NCI-H146 treated with DMSO at 0.1 percent for 48 hours (cell line): ENCODE measurements at regions not wholly inside any gene's neighbourhood (a gene's known extent, or its start where the extent isn't known, plus 50 kb on each side); places are given as distances from the start of the nearest gene placed in this dataset.

Experiments used
- DNase-seq: peaks from one replicate; lab custom pipeline; 2025; ENCODE audit not compliant: unreplicated experiment; lab: John Stamatoyannopoulos, UW

DNA sequence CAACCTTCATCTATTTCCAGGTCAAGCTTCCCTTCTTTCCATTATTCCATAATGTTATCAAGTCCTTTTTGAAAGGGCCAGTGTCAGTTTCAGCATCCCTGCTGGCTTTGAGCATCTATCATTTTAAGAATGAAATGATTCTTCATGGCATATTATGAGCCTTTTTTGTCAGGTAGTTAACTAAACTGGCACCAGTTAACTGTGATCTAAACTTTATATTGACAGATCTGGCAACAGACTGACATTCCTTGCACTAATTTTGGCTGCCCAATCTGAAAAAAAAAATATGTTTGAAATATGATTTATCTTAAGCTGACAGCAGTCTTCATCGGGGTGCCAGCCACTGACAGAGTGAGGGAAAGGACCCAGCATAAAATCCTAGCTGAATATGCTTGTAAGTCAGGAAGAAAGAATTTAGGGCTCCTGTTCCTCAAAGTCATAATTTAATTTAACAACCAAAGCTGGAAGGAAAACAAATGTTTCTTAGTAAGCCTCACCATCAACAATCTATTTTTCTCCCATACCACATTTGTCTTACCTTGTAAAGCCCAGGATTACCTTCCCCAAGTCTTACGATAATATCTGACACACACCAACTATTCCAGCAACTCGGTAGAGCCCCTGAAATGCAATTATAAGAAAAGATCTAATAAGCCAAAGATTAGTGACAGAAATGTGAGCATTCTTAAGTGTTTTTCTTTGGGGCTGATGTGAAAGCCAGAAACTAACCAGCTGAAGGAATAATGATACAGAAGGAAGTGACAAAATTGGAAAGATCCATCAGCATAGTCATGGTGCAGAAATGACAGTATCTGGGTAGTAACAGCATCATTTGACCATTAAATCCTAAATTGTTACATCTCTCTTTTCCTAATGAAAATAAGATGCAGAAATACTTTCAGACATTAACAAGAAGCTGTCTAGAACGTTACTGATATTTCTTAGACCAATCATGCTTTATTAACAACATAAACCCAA is 228.1 kb downstream of the RBM43 start:
- no peak for DNase-seq

DNA sequence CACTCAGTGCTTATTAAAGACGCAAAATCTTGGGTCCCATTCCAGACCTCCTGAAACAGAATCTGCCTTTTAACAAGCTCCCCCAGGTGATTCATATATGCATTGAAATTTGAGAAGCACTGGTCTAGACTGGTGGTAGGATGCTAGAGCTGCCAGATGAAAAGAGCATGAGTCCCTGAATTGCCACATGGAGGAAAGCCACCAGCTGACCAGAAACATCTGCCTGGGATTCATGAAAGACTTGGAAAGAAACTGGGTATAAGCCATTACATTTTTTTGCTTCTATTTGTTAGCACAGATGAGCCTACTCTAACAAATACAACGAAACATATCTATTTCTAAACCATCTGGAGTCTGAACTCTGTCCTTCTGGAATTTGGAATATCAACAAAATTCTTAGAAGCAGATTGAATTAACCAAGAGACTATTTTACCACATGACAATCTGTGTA is 228.9 kb downstream of the RBM43 start:
- DNase-seq: no peak

- DNase-seq: no peak
These were observed 230.9 kb downstream of the RBM43 start for GRCh38 chr2:151030663-151031230.

DNA sequence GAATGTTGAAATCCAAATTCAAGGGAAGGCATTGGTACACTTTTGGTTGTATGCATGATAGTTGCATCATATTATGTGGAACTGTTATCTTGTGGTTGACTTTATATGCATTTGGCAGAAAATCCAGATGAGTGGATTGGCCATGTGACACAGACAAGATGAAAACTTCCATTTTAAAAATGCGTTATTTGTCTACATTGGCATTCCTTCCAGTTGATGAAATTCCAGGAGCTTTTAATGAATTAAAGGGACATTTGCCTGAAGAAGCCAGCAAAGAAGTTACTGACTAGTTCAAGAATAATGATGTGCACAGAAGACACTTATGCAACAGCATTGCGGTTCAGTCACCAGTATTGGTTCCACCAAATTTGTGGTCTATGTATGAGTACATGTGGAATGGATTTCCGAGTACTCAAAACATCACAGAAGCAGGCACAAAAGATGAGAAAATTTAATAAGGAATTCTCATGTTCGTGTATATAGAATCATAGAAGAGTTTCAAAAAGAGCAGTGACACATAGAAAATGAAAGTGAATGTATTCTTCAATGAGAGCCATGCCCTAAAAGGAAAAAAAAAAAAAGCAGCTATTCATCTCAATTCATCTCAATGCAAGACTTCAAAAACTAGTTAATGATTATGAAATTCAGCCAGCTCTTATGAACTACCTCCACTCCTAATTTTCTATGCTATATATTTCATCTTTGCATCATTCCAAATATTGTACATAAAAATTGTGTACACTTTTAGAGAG is 232.1 kb downstream of the RBM43 start:
- DNase-seq: no peak

GRCh38 chr2:151028691-151029176 is 232.9 kb downstream of the RBM43 start:
- no peak for DNase-seq

DNA sequence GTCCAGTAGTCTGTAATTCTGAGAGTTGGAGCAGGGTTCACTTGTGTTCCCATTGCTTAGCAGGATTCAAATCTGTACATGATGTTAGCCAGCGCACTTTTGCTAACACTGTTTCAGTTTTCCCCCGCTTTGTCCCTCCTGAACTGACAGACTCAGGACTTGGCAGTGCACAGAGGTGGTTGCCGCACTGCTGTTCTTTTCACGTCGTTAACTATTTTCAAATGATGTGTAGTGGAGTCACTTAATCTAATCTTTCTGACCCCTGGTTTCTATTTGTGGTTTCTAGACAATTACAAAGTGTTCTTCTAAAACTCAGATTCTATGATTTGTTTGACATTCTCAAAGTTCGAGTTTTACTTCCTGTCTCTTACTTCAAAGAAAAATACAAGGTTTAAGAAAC is 234.5 kb downstream of the RBM43 start:
- no peak for DNase-seq

DNA sequence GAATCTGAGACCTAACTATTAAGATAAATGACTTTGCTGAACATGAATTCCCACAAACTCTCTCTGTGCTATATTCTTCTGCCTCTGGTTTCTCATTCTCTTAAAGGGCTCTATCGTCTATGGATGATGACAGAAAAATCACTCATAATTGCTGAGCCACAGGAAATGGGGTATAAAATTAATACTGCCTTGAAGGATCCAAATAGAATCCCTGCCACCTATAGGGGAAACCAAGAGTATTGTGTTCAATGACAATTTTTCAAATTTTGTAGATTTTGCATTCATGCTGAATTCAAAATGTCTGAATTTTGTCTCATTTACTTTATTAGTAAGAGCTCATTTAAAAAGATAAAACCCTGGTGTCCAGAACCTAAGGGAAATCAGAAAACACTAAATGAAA is 235.8 kb downstream of the RBM43 start:
- no peak for DNase-seq

DNA sequence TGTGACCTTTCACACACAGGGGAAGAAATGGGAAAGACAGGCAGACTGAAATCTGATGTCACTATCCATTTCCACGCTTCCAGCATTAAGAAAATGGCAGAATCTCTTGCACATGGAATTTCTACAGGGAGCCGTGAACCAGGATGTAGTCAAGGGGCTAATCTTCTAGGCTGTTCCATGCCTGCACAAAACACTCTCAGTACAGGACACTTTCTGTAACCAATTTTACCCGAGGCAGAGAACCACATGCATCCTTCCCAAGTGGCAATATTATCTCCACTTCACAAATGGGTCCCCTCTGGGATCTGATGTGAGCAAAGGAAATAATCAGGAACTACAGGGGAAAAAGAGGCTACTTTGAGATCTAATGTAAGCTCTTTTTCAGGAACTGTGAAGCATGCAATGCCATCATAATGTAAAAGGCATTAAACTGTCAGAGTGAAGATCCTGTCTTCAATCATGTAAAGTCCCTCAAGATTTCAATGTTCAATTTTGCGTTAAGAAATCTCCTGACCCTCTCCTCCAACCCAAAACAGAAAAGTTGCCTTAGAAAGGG is 236.9 kb downstream of the RBM43 start:
- DNase-seq: no peak

DNA sequence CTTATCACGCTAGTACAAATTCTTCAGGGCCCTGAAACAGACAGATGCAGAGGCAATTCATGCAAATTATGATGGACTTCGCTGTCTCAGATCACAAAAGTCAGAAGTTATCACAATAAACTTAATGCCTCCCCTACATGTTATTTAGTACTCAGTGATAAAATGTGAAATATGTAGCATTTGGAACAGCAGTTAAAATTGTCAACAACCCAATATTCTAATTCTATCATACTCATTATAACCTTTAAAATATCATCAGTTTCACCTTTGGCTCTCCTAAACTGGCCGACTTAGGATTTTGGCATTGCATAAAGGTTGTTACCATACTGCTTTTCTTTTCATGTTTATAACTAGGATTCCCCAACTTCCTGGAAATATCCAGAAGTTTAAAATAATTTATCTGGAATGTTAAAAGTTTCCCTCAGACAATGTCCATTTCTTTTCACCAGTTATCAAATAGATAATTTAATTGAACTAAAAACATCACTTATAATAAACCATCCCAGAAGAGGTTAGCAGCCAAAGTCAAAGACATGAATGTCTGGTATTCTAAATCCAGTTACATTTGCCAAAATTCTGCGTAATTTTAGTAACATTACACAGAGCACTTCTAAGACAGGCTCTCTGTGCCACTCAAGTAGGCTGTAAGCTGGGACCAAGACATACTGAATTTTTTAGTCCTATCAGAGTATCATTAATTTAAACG is 239.8 kb downstream of the RBM43 start:
- DNase-seq: no peak

DNA sequence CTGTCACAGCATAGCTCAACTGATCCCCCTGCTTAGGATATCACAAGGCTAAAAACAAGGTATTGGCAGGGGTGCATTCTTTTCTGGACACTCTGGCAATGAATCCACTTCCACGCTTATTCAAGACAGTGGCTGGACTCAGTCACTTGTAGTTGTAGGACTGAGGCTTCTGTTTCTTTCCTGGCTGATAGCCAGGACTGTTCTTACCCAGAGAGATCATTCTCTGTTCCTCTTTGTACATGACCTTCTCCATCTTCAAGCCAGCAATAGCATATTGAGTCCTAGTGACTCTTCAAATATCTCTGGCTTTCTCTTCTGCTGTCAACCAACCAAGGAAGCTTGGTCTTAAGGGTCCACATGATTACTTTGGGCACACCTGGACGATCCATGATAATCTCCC is 241.3 kb downstream of the RBM43 start:
- no peak for DNase-seq

DNA sequence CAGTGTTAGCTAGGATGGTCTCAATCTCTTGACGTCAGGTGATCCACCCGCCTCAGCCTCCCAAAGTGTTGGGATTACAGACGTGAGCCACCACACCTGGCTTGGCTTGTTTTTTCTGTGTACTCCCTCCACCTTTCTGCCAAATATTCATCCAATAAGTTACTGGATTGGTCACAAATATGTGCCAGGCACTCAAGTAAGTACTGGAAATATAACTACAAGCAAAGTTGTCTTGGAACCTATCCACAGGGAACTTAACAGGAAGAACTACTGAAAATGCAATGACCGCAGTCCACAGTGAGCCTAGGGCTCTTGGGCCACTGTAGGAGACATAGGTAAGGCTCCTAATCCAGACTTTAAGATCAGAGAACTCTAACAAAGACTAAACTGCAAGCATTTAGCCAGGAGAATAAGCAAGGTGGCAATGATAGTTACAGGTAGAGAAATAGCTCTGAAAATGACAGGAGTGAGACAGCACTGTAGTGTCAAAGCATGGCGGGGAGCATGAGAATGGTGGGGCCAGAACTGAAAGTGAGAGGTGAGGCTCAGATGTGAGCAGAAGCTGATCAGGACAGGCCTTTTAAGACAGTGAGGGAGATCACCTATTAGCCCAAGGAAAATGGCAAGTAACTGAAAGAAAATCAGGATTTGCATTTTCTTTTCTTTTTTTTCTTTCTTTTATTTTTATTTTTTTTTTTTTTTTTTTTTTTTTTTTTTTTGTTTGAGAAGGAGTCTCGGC is 252.1 kb downstream of the RBM43 start:
- DNase-seq: no peak

GRCh38 chr2:151007365-151007764 is 254.3 kb downstream of the RBM43 start:
- no peak for DNase-seq

DNA sequence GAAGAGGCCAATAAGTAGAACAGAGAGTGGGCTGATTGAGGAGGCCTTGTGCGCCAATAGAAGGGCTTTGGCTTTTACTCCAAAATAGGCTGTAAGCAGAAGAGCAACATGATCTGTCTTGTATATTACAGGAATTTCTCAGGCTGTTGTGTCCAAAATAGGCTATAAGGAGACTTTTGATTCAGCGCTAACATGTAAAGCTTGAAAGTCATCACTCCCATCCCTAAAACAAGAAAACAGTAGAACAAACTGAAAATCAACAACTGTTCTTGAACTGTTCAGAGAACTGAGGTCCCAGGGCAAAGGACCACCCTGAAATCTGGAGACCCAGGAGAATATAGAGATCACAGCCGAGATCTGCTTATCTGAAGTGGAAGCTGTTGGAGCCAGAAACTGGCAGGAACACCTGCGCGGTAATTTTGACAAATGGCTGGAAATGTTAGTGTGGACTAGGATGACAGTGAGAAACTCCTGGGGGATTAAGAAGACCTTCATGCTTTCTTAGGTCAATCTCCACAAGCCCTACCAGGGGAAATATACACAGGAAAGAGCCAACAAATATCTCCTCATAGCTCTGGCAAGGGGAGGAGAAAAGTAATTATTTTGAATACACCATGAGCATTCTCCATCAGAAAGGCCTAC is 258.6 kb downstream of the RBM43 start:
- no peak for DNase-seq

GRCh38 chr2:150997702-150998440 is 263.8 kb downstream of the RBM43 start:
- no peak for DNase-seq

DNA sequence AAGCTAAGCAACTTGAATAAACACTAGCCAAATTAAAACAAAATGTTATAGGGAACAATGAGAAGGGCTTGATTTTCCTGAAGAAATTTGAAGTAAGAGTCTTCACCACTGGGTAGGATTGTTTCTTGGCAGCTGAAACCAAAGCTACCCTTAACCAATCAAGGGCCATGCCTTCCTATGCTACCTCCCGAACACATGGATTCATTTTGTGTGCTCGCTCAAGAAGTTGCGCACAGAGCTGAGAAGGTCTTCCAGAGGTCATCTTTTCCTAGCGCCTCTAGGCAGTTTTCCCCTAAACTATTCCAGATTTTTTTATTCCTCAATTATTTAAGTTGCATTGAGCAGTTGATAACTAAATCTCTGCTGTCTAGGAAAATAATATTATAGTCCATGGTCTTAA is 264.6 kb downstream of the RBM43 start:
- no peak for DNase-seq

DNA sequence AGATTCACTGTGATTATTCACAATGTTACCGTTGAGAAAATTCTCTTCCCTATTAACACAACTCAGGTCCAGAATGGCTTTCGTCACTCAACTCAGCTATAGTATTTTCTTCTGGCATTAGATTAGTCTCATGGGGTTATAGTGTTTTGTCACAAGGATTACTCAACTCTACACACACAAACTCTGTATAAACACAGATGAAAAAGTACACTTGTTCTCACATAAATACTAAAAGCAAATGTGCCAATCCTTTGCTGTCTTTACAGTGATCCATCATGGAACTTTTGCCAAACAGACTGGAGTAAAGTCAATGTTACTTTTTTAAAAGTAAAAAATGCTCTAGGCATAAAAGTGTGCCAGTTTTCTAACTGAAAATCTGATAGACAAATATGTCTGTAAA is 267.6 kb downstream of the RBM43 start:
- no peak for DNase-seq

DNA sequence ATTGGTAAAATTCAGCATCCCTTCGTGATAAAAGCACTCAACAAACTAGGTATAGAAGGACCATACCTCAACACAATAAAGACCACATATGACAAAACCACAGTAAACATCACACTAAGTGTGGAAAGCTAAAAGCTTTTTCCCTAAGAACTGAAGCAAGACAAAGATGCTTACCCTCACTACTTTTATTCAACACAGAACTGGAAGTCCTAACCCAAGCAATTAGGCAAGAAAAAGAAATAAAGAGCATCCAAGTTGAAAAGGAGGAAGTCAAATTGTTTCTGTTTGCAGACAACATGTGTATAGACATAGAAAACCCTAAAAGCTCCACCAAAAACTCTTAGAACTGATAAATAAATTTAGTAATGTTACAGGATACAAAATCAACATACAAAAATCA is 271.7 kb downstream of the RBM43 start:
- DNase-seq: no peak

DNA sequence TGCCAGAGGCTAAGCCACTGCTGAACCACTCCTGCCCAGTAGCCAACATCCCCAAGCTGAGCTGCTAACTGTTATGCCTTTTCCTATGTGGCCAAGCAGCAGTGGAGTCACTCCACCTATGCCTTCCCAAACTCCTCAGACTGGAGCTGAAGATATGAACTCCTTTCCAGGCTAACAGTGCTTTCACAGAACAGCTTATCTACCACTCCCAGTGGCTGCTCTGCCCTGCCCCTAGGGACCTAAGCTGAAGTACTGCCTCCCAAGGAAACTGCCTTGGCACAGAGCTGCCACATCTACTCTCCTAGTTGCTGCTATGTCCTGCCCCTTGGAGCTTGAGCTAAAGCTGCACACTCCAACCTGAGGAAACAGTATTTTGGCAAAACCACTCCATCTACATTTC is 275.9 kb downstream of the RBM43 start:
- no peak for DNase-seq
